Immature natural killer cell (primary cell): ENCODE measurements at regions not wholly inside any gene's neighbourhood (a gene's known extent, or its start where the extent isn't known, plus 50 kb on each side); places are given as distances from the start of the nearest gene placed in this dataset.
A peak's percentile ranks its signal among the peaks of the same experiment; 100 is the strongest.

Experiments used
- DNase-seq, 3 donors: peaks; one replicate each; pipeline ENCODE4 v3.0.0; 2022; ENCODE audit warnings: mixed read lengths in 1 of 3
- H3K27ac Mint-ChIP-seq, 6 donors: one replicate each; pipeline ENCODE4 v1.8.0; 2020; ENCODE audit warnings: mixed read lengths in 6 of 6, mild to moderate bottlenecking in 5 of 6, inconsistent platforms in 4 of 6, moderate library complexity in 3 of 6
- H3K27me3 Mint-ChIP-seq, 3 donors: one replicate each; pipeline ENCODE4 v1.8.0; 2020 to 2021; ENCODE audit warnings: low read depth in 3 of 3, mild to moderate bottlenecking in 3 of 3, mixed read lengths in 3 of 3, moderate library complexity in 3 of 3, inconsistent platforms in 1 of 3
- H3K36me3 Mint-ChIP-seq, 3 donors: one replicate each; pipeline ENCODE4 v1.8.0; 2020; ENCODE audit warnings: mixed read lengths in 3 of 3, inconsistent platforms in 2 of 3, mild to moderate bottlenecking in 2 of 3
- H3K4me1 Mint-ChIP-seq, 2 donors: one replicate each; pipeline ENCODE4 v1.8.0; 2020; ENCODE audit warnings: inconsistent platforms in 2 of 2, mild to moderate bottlenecking in 2 of 2, mixed read lengths in 2 of 2, moderate library complexity in 1 of 2
- H3K4me3 Mint-ChIP-seq, 5 donors: one replicate each; pipeline ENCODE4 v1.8.0; 2020; ENCODE audit warnings: mild to moderate bottlenecking in 5 of 5, mixed read lengths in 5 of 5, inconsistent platforms in 3 of 5, moderate library complexity in 3 of 5
- H3K9me3 Mint-ChIP-seq, 6 donors: one replicate each; pipeline ENCODE4 v1.8.0; 2020; ENCODE audit warnings: mild to moderate bottlenecking in 6 of 6, mixed read lengths in 6 of 6, inconsistent platforms in 4 of 6, moderate library complexity in 3 of 6

- H3K36me3 Mint-ChIP-seq: peaks cover 0 to 1% (median 0%) of the 10 kb centered on the region in 3 donors
- no peaks in the 10 kb centered on the region for H3K9me3 Mint-ChIP-seq
- H3K4me3 Mint-ChIP-seq: peak overlapping the region in 1 of 5 donors; percentile 8
- peaks cover 2 to 25% (median 13%) of the 10 kb centered on the region in 3 donors for H3K27me3 Mint-ChIP-seq
- no peak overlapping the region for H3K27ac Mint-ChIP-seq
- H3K4me1 Mint-ChIP-seq: peaks cover 0 to 11% of the 10 kb centered on the region in 2 donors
- DNase-seq: no peak
These were observed 109.3 kb upstream of the IFNE start for GRCh38 chr9:21591221-21592062.

GRCh38 chr9:21592063-21592338 is 109.9 kb upstream of the IFNE start:
- DNase-seq: no peak
- peaks cover 0 to 11% of the 10 kb centered on the region in 2 donors for H3K4me1 Mint-ChIP-seq
- no peaks in the 10 kb centered on the region for H3K9me3 Mint-ChIP-seq
- H3K27ac Mint-ChIP-seq: no peak overlapping the region
- H3K27me3 Mint-ChIP-seq: peaks cover 3 to 25% (median 18%) of the 10 kb centered on the region in 3 donors
- H3K4me3 Mint-ChIP-seq: peak overlapping the region in 1 of 5 donors; percentile 8
- no peaks in the 10 kb centered on the region for H3K36me3 Mint-ChIP-seq

GRCh38 chr9:21597284-21597683 is 115.2 kb upstream of the IFNE start:
- H3K4me1 Mint-ChIP-seq: peaks cover 0 to under 1% of the 10 kb centered on the region in 2 donors
- H3K36me3 Mint-ChIP-seq: peaks cover 0 to 3% (median 0%) of the 10 kb centered on the region in 3 donors
- H3K9me3 Mint-ChIP-seq: no peaks in the 10 kb centered on the region
- DNase-seq: no peak
- H3K27ac Mint-ChIP-seq: no peak overlapping the region
- peaks cover 6 to 16% (median 13%) of the 10 kb centered on the region in 3 donors for H3K27me3 Mint-ChIP-seq
- no peak overlapping the region for H3K4me3 Mint-ChIP-seq

GRCh38 chr9:21598749-21599148 is 116.6 kb upstream of the IFNE start:
- Mint-ChIP-seq H3K36me3 (peaks cover 0 to 3% (median 0%) of the 10 kb centered on the region in 3 donors), H3K27me3 (peaks cover 6 to 15% (median 13%) of the 10 kb centered on the region in 3 donors), H3K4me3 (no peak overlapping the region), H3K9me3 (no peaks in the 10 kb centered on the region), H3K27ac (no peak overlapping the region), H3K4me1 (no peaks in the 10 kb centered on the region)
- no peak for DNase-seq

GRCh38 chr9:21605489-21605931 is 123.4 kb upstream of the IFNE start:
- Mint-ChIP-seq H3K36me3 (peaks cover 0 to 3% (median 0%) of the 10 kb centered on the region in 3 donors), H3K27ac (no peak overlapping the region), H3K27me3 (peaks cover 2 to 14% (median 6%) of the 10 kb centered on the region in 3 donors), H3K4me3 (no peak overlapping the region), H3K4me1 (no peaks in the 10 kb centered on the region), H3K9me3 (no peaks in the 10 kb centered on the region)
- DNase-seq: no peak

- Mint-ChIP-seq H3K27me3 (peaks cover 2 to 13% (median 6%) of the 10 kb centered on the region in 3 donors), H3K4me1 (peaks cover 6 to 15% of the 10 kb centered on the region in 2 donors), H3K36me3 (no peaks in the 10 kb centered on the region), H3K27ac (no peak overlapping the region), H3K9me3 (no peaks in the 10 kb centered on the region), H3K4me3 (no peak overlapping the region)
- no peak for DNase-seq
These were observed 125.5 kb upstream of the IFNE start for GRCh38 chr9:21607576-21607975.

GRCh38 chr9:21608200-21608599 is 126.1 kb upstream of the IFNE start:
- Mint-ChIP-seq H3K27ac (no peak overlapping the region), H3K4me1 (peaks cover 6 to 15% of the 10 kb centered on the region in 2 donors), H3K36me3 (no peaks in the 10 kb centered on the region), H3K27me3 (peaks cover 4 to 13% (median 6%) of the 10 kb centered on the region in 3 donors), H3K9me3 (no peaks in the 10 kb centered on the region), H3K4me3 (no peak overlapping the region)
- DNase-seq: no peak

GRCh38 chr9:21609506-21609905 is 127.4 kb upstream of the IFNE start:
- H3K27me3 Mint-ChIP-seq: peaks cover 4 to 8% (median 7%) of the 10 kb centered on the region in 3 donors
- no peak overlapping the region for H3K27ac Mint-ChIP-seq
- H3K4me3 Mint-ChIP-seq: no peak overlapping the region
- peaks cover 6 to 17% of the 10 kb centered on the region in 2 donors for H3K4me1 Mint-ChIP-seq
- H3K36me3 Mint-ChIP-seq: no peaks in the 10 kb centered on the region
- no peaks in the 10 kb centered on the region for H3K9me3 Mint-ChIP-seq
- no peak for DNase-seq

- peak in 2 of 3 donors; percentile 6 to 17 for DNase-seq
- peaks cover 8 to 34% of the 10 kb centered on the region in 2 donors for H3K4me1 Mint-ChIP-seq
- no peak overlapping the region for H3K27ac Mint-ChIP-seq
- peak overlapping the region in 4 of 5 donors; percentile 12 to 59 (median 44) for H3K4me3 Mint-ChIP-seq
- H3K36me3 Mint-ChIP-seq: no peaks in the 10 kb centered on the region
- H3K9me3 Mint-ChIP-seq: no peaks in the 10 kb centered on the region
- H3K27me3 Mint-ChIP-seq: peaks cover 2 to 7% (median 3%) of the 10 kb centered on the region in 3 donors
These were observed 129.8 kb upstream of the IFNE start for GRCh38 chr9:21611891-21612290.

GRCh38 chr9:21615018-21615417 is 132.9 kb upstream of the IFNE start:
- H3K4me3 Mint-ChIP-seq: no peak overlapping the region
- H3K4me1 Mint-ChIP-seq: peaks cover 8 to 34% of the 10 kb centered on the region in 2 donors
- H3K27ac Mint-ChIP-seq: no peak overlapping the region

GRCh38 chr9:21615446-21615845 is 133.3 kb upstream of the IFNE start:
- Mint-ChIP-seq H3K4me1 (peaks cover 8 to 34% of the 10 kb centered on the region in 2 donors), H3K36me3 (no peaks in the 10 kb centered on the region), H3K27ac (no peak overlapping the region), H3K9me3 (no peaks in the 10 kb centered on the region), H3K27me3 (peaks cover 2 to 9% (median 3%) of the 10 kb centered on the region in 3 donors), H3K4me3 (no peak overlapping the region)
- DNase-seq: peak in 1 of 3 donors; percentile 3

More at GRCh38 chr9:21615018-21615417, 132.9 kb upstream of the IFNE start:
- Mint-ChIP-seq H3K9me3 (no peaks in the 10 kb centered on the region), H3K36me3 (no peaks in the 10 kb centered on the region), H3K27me3 (peaks cover 2 to 9% (median 3%) of the 10 kb centered on the region in 3 donors)
- no peak for DNase-seq

GRCh38 chr9:21616082-21616778 is 134.1 kb upstream of the IFNE start:
- Mint-ChIP-seq H3K4me3 (no peak overlapping the region), H3K27ac (no peak overlapping the region), H3K27me3 (peaks cover 2 to 9% (median 3%) of the 10 kb centered on the region in 3 donors), H3K9me3 (no peaks in the 10 kb centered on the region), H3K36me3 (no peaks in the 10 kb centered on the region), H3K4me1 (peaks cover 8 to 30% of the 10 kb centered on the region in 2 donors)
- DNase-seq: no peak

GRCh38 chr9:21624675-21625644 is 142.8 kb upstream of the IFNE start:
- H3K27ac Mint-ChIP-seq: no peak overlapping the region

More at GRCh38 chr9:21624675-21625644, 142.8 kb upstream of the IFNE start:
- no peaks in the 10 kb centered on the region for H3K36me3 Mint-ChIP-seq
- H3K9me3 Mint-ChIP-seq: peaks cover 0 to 5% (median 0%) of the 10 kb centered on the region in 6 donors
- H3K27me3 Mint-ChIP-seq: peaks cover 0 to 15% (median 5%) of the 10 kb centered on the region in 3 donors
- peaks cover 1 to 8% of the 10 kb centered on the region in 2 donors for H3K4me1 Mint-ChIP-seq
- DNase-seq: no peak
- no peak overlapping the region for H3K4me3 Mint-ChIP-seq
